Activated gamma-delta T cell treated with Interleukin-2 at 50 U/mL for 16 hours (primary cell): ENCODE measurements at regions not wholly inside any gene's neighbourhood (a gene's known extent, or its start where the extent isn't known, plus 50 kb on each side); places are given as distances from the start of the nearest gene placed in this dataset.
"Not testable (repeated sequence)": the region's sequence is repeated elsewhere in the genome, so short reads cannot be mapped to it uniquely, and the experiment has no call there.

ENCODE experiments used
- DNase-seq: peaks from one replicate; pipeline ENCODE4 v3.0.0-alpha.2; 2020

DNA sequence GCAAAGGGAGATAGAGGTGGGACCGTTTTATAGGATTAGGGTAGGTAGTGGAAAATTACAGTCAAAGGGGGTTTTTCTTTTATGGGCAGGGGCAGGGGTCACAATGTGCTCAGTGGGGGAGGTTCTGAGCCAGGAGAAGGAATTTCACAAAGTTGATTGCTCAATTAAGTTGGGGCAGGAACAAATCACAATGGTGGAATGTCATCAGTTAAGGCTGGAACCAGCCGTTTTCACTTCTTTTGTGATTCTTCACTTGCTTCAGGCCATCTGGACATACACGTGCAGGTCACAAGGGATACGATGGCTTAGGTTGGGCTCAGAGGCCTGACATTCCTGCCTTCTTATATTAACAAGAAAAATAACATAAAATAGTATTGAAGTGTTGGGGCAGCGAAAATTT is 453.8 kb downstream of the VGLL3 start:
- no peak for DNase-seq

DNA sequence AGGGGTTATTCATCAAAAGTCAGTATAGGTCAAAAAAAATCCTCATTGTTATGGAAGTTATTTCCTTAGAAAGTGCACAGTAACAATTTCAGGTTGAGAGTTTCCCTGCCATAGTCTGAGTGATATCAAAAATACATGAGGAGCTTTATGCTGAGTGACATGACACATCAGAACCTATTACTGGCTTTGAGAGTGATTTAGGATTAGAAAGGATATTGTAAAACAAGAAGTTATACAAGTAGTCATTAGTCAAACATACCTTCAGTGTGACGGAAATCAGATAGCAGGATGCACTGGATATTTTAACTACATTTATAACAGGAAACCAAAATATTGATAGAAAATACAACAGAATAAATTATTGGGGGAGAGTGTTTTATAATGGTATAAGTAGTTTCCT is 471.1 kb downstream of the VGLL3 start:
- DNase-seq, result no peak

DNA sequence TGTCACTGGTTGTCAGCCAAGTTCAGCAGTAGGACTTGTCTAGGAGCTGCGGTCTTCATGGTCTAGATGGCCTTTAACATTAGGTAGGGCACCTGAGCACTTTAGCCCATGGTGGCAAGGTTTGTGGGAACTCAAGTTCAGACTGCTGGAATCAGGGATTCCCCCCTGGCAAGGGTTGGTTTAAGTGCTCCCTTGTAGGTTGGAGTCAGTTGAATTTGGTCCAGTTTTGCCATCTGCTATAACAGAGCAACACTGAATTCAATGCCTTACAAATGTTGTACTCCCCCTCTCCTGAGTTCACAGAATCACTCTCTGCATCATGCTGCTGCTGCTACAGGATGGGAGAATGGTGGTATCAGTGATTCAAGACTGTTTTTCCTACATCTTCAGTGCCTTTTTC is 509.3 kb downstream of the VGLL3 start:
- DNase-seq, result no peak

DNA sequence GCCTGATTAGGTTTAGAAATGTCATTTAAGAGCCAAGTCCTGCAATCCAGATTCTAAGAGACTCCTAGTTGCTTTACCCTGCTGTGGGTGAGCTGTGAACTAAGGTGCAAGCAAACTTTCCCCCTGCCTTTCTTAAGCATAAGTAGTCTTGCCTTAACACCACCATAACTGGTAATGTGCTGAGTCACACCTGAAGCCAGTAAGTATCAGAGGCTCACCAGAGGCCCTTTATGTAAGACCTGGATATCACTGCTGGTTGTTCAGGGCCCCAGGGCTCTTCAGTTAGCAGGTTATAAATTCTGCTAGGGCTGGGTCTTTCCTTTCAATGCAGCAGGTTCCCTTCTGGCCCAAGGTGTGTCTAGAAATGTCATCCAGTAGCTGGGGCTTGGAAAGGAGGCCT is 509.9 kb downstream of the VGLL3 start:
- no peak for DNase-seq

DNA sequence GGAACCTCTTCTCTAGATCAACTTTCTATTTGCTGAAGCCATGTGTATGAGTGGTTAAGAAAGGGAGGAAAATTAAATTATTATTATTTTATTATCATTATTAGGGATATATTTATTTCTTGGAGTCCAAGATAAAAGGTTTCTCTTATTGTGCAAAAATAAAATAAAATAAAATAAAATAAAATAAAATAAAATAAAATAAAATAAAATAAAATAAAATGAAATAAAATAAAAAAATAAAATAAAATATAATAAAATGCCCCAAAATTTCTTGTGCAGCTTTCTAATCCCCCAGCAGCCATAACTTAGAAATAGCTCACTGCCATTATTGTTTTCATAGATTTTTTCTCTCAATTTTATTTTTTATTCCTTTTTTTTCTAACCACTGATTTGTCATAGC is 526.8 kb downstream of the VGLL3 start:
- DNase-seq, result no peak

DNA sequence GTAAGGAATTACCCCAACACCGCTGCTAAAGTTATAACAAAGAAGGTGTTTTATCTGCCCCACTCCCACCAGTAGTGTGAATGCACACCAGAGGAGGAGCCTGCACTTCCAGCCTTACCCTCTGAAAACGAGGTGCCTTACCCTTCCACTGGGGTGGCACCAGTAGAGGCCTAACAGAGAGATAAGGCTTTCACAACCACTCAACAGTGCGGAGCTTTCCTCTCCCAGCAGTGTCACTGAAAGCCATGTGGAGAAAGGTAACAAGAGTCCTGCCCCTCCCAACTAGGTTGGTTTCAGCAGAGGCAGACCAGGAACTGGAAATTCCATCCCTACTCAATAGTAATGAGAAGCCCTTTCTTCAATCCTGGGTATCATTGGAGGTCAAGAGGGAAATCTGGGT is 539.2 kb downstream of the VGLL3 start:
- no peak for DNase-seq

DNA sequence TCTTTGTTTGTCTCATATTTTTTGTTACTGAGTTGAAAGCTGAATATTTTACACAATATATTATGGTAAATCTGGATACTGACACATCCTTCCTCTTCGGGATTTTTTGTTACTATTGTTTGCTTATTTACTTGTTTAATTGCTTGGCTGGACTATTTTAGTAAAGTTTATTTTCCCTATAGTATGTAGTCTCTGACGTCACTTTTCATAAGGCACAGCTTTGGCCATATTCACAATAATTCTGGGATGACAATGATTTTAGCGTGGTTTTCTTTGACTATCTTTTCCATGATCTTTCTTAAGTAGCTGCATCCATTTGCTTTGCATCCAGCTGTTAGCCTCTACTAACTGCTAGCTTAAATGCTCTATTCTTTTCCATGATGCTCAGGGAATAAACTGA is 552.4 kb downstream of the VGLL3 start:
- DNase-seq, result no peak

DNA sequence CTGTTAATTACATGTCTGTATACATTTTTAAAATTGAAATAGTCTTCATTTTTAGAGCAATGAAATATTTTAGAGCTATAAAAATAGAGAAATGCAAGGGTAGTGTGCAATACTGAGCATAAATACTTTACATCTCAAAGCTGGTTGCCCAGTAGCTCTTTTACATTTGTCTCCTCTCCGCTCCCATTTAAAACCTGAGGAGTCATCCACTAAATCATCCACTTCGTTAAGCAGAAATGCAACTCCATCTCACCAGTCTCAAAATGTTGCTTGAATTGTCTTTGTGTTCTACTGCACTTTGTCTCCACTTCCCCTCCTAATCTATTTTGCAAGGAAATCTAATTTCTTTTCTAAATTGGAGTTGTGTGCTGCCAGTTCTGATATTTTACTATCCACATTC is 563.6 kb downstream of the VGLL3 start:
- no peak for DNase-seq

DNA sequence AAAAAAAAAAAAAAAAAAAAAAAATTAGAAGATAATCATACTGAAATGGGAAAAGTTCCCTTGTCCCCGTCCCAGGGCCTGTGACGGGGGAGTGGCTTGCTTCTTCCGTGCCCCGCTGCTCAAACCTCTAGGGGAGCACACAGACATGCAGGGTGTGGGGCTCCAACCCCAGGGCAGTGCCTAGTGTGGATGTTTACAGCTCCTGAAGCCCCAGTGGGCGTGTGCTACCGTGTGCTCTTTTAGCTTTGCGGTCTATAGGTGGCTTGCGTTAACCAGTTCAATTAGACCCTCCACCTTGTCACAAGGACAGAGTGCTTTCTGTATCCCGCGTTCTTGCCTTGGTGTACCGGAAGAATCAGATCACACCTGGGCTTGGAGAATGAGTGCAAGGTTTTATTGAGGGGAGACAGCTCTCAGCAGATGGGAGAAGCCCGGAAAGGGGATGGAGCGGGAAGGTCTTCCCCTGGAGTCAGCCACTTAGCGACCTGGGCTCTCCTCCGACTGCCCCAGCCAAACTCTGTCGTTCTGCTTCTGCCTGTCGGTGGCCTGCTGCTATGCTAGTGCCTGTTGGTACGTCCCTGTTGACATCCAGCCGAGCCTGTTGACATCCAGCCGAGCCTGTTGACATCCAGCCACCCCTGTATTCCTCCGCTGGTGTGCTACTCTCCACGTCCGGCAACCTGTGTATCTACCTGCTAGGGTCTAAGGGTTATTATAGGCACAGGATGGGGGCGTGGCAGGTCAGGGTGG is 569.8 kb downstream of the VGLL3 start:
- no peak for DNase-seq

DNA sequence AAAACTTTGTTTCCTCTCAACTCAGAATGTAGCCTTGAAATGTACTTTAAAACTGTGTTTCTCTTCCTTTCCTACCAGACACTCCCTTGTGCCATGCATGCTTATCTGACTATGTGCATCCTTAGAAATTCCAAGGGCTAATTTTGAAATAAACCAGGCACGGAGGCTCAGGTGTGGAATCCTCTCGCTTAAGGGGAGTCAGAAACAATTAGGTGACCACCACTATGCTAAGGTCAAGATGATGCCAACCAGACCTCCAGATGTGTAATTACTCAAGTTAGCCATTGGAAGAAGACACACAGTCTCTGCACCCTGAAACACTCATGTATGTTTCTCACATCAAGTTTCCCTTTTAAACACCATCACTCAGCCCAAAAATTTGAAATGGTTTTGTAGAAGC is 572.1 kb downstream of the VGLL3 start:
- DNase-seq, result no peak

DNA sequence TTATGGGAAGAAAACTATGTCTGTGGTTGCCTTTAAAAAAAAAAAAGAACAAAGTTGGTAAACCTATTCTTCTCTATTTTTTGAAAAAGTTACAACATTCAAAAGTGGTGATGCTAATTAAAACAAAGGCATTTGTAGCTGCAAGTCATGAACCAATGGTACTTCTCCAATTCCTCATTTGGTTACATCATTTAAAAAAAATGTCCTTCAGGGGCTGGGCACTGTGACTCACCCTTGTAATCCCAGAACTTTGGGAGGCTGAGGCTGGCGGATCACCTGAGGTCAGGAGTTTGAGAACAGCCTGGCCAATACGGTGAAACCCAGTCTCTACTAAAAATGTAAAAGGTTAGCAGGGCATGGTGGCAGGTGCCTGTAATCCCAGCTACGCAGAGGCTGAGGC is 574.6 kb downstream of the VGLL3 start:
- no peak for DNase-seq

DNA sequence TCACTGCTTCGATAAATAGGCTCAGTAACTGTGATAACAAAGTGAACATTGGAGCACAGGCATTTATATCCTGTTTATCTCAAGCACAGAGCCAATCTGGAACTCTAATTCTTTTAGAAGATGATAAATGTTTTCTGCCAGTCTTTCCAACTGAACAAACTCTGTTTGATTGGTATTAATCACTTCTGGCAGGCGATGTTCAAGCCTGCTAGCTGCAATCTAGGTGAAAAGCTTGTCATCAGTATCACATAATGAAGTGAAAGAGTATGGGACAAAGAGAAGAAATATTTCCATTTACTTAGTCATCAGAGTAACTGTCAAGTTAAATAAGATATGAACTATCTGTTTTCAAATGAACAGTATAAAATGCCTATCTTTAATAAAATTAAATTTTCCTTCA is 577.3 kb downstream of the VGLL3 start:
- DNase-seq, result no peak

DNA sequence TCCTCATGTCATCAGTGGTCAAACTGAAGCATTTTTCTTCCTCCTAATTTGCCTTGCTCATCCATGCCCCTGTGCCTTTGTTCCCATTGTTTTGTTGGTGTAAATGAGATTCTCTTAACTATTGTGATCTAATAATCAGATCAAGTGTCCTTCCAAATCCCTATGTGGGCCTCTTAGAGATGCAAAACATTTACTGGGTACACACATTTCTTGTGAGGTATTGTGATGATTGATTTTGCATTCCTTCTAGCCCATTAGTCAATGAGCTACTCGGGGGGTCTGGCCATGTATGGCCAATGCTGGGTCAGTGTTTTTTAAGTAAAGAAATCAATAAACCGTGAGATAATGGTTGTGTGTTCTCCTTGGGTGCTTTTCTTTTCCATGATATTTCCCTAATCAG is 580.4 kb downstream of the VGLL3 start:
- no peak for DNase-seq

DNA sequence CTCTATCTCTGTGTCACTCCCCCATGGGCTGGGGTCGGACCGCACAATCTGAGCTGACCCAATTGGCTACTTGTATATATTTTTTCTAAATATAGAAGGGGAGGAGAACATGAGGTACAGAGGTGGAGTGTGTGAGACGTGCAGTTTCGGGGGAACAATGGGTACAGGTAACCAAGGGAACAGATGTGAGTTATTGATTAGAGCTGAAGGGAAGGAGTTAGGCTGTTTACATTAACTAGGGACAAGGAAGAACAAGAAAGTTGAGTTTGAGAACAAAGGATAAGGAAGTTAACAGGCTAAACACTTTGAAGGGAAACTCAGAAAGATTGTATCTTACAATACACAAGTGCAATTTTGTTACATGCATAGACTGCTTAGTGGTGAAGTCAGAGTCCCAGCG is 601.2 kb downstream of the VGLL3 start:
- not testable (repeated sequence) for DNase-seq

DNA sequence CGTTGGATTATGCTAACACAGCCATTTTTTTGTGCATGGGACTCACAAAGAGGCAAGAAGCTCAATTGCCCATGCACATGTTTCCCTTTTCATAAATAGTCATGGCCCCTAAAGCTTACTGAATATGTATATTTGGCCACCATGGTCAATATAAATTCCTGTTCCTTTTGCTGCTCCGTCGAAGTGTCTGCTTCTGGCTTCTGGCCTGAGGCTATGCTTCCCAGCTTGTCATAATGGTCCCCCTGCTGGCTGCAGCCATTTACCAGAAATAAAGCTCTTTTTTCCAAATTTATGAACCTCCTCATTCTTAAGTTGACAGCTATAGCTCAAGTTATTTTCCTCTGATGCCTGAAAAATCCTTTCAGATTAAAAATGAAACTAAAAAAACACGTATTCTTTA is 602.1 kb downstream of the VGLL3 start:
- DNase-seq, result no peak

DNA sequence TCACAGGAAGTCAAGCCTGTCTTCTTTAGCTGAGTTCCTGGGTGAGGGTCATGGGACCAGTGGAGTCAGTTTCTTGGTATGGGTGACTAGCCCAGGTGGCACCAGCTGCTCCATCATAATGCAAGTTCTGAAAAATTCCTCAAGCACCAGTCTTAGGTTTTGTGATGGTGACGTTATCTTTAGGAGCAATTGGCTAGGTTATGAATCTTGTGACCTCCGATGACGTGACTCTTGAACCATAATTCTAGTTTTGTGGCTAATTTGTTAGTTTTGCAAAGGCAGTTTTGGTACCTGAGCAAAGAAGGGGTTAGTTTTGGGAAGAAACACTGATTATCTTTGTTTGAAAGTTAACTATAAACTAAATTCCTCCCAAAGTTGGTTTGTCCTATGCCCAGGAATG is 608.4 kb downstream of the VGLL3 start:
- DNase-seq, result no peak

DNA sequence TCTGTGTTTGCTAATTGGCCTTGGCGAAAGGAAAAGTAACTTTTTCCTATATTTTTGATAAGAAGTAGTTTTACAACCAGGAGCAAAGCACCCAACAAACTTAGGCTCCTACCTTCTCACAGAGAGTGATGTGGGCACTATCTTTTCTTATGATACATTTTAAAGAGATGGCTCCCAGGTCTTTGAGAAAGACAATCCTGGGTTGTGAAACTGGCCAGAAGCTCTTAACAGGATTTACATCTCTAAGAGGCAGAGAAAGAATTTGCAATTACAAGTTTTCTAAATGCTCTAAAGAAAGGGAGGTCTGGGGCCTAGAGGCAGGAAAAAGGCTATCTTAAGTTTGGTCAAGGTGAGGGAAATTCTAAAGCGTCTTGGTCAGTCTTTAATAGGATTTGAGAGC is 609.7 kb downstream of the VGLL3 start:
- DNase-seq, result no peak

DNA sequence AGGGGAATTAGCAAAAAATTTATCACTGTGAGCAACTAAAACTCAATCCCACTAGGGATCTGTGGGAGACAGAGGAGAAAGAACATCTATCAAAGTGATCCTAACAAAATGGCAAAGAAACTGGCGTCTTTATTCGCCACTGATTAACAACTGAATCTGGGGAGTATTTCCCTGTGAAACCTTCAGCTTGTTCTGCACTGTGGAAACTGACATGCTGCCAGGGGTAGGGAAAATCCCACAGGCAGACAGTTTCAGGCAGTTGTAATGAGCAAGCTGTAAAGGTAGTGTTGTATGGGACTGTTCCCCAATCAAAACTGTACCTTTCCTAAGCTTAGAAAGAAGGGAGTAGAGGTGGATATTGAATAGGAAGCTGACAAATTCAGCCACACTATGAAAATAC is 611.7 kb downstream of the VGLL3 start:
- DNase-seq, result no peak

DNA sequence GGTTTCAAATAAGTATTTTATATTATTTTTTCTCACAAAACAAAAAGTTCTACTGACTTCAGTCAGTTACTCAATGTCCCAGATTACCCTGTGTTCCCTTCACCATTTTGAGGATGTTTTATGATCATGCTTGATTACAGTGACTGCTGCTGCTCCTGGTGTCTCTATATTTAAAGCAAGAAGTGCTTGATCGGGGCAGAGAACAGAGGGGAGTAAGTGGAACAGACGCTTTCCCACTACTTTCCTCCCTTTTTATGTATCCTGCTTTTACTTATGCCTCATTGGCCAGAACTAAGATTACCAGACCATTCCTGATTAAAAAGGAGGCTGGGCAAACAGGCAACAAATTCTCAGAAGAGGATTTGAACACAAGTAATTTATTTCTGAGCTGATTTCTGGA is 612.1 kb downstream of the VGLL3 start:
- no peak for DNase-seq

DNA sequence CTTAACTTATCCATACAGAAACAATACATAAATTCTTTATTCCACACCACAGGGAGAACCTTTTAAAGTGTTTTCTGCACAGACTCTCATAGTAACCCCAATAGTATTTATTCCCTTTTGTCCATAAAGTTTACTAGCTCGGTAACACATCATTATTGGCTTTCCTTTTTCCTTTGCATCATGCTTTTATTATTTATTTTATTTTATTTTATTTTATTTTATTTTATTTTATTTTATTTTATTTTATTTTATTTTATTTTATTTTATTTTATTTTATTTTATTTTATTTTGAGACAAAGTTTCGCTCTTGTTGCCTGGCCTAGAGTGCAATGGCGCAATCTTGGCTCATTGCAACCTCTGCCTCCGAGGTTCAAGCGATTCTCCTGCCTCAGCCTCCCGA is 655.4 kb downstream of the VGLL3 start:
- not testable (repeated sequence) for DNase-seq

DNA sequence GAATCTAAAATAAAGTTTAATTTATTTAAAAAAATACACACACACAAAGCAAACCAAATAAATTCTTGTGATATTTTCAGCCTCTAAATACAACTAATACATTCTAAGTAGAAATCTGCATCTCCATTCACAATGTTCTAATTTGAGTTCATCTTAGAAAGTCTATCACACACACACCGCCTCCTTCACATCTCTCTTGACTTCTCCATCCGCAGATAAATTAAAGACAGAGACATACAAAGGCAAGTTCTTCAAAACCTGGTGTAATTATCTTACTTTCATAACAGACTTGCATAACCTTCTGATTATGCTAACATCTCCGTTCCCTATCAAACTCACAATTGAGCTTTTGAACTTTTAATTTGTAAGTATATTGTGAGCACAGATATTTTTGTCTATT is 657.3 kb downstream of the VGLL3 start:
- DNase-seq, result no peak

DNA sequence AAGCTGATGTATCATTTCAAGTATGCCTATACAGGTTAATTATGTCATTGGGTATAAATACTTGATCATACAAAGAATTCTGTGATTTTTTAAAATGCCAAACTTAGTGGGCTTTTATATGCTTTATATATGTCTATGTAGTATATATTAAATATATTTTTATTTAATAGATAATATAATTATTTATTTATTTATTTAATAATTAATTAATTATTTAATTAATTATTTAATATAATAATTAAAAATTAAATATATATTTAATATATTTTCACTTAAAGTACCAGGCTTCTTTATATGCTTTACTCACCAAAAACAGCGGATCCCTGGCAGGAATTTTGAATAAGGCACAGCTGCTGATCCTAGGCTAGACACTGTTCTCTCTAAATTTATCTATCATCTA is 687.0 kb downstream of the VGLL3 start:
- no peak for DNase-seq

DNA sequence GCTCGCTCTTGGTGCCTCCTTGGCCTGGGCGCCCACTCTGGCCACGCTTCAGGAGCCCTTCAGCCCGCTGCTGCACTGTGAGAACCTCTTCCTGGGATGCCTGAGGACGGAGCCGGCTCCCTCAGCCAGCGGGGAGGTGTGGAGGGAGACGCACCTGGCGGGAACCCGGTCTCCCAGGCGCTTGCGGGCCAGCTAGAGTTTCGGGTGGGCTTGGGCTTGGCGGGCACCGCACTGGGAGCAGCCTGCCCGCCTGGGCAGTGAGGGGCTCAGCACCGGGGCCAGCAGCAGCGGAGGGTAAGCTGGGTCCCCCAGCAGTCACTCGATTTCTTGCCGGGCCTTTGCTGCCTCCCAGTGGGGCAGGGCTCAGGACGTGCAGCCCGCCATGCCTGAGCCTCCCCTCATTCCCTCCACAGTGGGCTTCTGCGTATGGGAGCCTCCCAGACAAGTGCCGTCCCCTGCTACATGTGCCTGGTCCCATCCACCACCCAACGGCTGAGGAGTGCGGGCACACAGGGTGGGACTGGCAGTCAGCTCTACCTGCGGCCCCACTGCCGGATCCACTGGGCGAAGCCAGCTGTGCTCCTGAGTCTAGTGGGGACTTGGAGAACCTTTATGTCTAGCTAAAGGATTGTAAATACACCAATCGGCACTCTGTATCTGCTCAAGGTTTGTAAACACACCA is 708.7 kb downstream of the VGLL3 start:
- peak; percentile 3 for DNase-seq

DNA sequence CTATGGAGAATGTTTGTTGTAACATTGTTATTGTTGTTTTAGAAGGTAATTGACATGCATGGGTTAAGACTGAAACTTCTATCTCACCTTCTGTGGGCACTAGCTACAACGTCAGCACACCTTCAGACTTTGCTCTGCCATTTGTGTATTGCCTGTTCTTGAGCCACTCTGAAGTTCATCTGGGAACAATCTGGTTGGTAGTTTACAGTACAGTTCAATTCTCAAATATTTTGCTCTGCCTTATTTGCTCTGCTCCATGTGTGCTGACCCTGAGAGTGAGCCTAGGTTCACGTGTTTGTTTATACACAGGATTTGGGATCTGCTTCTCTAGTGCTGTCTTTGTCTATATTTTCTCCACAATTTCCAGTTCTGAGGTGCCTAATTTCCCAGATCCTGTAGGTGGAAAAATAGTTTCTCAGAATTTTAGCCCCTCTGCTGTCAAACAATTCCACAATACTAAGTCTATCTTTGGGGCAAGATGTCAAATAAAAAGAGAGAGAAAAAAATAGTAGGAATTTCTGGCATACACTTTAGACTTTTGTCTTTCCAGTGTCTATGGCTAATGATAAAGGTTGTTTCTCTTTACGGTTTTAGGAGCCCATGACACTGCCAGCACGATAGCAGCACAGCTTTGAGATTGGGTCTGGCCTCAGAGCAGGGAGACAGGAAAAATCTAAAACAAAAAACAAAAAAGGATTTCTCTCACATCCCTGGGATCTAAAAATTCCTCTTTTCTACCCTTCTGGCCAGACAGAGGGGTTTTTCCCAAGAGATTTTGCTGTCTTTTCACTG is 721.4 kb downstream of the VGLL3 start:
- DNase-seq, result no peak
